GM12872 (cell line): ENCODE measurements at regions not wholly inside any gene's neighbourhood (a gene's known extent, or its start where the extent isn't known, plus 50 kb on each side); places are given as distances from the start of the nearest gene placed in this dataset.

ENCODE experiments used
- TF ChIP-seq, protein P1 (sequence below): IDR thresholded peaks from 3 replicates; pipeline ENCODE4 v1.5.1; 2011; ENCODE audit warnings: low read depth, mild to moderate bottlenecking, low read length, moderate library complexity; ENCODE audit not compliant: insufficient read depth

- TF ChIP-seq, protein P1, sequence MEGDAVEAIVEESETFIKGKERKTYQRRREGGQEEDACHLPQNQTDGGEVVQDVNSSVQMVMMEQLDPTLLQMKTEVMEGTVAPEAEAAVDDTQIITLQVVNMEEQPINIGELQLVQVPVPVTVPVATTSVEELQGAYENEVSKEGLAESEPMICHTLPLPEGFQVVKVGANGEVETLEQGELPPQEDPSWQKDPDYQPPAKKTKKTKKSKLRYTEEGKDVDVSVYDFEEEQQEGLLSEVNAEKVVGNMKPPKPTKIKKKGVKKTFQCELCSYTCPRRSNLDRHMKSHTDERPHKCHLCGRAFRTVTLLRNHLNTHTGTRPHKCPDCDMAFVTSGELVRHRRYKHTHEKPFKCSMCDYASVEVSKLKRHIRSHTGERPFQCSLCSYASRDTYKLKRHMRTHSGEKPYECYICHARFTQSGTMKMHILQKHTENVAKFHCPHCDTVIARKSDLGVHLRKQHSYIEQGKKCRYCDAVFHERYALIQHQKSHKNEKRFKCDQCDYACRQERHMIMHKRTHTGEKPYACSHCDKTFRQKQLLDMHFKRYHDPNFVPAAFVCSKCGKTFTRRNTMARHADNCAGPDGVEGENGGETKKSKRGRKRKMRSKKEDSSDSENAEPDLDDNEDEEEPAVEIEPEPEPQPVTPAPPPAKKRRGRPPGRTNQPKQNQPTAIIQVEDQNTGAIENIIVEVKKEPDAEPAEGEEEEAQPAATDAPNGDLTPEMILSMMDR = no peak
Observed at GRCh38 chr4:125573368-125573767, 258.6 kb downstream of the FAT4 start.

DNA sequence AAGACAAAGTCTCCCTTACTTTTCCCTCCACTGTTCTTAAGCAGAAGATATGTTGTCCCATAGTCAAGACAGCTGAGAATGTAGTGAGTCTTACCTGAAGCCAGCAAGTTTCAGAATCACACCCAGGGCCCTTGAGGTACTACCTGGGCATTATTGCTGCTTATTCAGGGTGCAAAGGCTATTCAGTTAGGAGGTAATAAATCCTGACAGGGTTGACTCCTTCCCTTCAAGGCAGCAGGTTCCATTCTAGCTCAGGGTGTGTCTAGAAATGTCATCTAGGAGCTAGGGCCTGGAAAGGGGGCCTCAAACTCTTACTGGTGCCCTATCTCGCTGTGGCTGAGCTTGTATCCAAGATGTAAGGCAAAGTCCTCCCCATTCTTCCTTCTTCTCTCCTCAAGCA is 259.0 kb downstream of the FAT4 start:
- TF ChIP-seq, protein P1 = no peak

DNA sequence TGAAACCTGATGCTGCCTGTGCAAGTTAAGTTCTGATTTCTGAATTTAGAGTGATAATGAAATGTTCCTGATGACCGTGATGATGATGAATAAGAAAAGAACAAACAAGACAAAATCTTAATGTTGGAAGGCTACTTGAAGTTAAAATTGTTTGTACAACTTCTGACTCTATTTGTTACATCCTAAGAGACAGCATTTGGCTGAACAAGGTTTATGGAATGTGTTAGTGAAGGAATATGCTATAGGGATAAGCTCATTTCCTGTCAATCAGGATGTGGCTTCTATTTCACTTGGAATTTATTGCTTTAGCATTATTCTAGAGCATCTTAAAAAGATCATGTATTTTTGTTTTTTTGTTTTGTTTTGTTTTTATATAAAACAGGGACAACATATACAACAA is 267.5 kb downstream of the FAT4 start:
- TF ChIP-seq, protein P1 = no peak

DNA sequence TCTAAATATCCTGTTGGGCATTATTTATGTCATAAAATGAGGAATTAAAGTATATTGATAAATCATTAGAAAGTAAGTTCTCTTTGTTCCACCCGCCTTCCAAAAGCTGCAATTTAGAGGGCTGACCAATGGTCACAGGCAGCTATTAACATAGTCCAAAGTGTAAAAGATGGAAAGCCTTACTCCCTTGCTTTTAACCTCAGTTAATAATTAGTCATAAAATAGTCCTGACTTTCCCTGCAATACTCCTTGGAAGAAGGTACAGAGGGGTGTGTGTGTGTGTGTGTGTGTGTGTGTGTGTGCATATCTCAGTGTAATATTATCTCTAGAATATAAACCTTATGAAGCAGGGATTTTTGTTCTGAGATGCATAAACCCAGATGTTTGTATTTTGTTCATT is 275.4 kb downstream of the FAT4 start:
- TF ChIP-seq, protein P1 = no peak

DNA sequence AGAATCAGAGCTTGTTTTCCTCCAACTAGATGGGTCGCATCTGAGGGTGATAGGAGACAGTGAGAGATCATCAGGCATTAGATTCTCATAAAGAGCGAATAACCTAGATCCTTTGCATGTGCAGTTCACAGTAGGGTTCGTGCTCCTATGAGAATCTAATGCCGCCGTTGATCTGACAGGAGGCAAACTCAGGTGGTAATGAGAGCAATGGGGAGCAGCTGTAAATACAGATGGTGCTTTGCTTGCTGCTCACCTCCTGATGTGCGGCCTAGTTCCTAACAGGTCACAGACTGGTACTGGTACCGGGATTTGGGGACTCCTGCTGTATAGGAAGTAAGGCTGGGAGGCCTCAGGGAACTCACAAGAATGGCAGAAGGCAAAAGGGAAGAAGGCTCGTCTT is 276.5 kb downstream of the FAT4 start:
- TF ChIP-seq, protein P1 = no peak

DNA sequence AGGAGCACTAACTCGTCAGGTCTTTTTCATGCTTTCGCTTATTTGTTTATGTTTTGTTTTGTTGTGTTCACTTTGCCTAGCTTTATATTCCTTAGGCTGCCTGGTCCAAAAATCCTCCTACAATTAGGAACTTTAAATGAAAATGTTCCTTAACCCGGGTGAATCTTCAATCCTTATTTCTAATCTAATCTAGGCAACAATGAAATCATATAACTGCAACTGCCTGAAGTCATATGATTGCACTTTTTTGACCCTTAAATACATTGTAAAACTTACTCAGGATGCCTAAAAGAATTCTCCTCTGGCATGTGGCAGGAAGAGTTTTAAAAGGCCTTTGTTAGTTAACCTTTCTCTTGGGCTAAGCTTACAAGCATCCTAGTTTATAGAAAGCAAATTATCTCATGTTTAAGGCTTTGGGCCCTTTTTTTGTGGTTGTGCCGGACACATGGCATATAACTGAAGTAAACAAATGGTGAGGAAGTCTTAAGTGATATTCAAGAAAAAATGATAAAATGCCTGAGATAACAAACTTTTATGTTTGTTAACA is 279.4 kb downstream of the FAT4 start:
- TF ChIP-seq, protein P1 = no peak

DNA sequence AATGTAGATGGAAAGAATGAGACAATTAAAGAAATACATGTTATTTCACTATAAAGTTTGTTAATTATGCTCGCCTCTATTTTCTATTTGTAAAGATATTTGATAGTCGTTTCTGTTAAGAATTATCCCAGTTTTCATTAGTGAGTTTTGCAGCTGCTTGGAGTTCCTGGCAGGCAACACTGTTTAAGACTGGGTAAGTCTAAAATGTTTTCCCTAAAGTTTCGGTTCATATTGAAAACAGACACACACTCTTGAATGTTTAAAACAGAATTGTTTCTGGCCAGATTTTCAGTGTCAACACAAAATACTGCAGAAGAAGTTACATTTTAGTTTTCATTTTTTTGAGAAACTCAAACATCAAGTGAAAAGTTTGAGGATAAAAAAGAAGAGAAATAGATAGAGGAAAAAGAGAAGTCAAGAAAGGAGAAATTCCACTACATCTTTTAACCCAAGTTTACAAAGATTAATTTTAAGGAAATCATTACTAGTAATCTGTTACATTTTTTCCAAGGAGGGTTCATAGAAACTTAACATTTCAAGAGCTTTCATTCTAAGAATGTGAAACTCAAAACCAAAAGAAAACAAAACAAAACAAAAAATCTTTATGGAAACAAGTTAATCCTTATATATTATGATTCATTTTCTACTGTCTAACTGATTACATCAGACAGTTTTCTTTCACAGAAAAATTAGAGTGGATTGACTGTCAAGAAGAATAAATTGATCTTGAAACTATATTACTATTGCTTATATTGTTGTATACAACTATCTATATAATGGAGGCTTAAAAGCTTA is 305.5 kb downstream of the FAT4 start:
- TF ChIP-seq, protein P1 = no peak
